Activated T-helper 17 cell treated with anti-CD3 and anti-CD28 coated beads, Interleukin-2, amount 50 U/mL, for 72 hours (primary cell): ENCODE measurements at regions not wholly inside any gene's neighbourhood (a gene's known extent, or its start where the extent isn't known, plus 50 kb on each side); places are given as distances from the start of the nearest gene placed in this dataset.

Experiments
- ATAC-seq: fragments of 150-1000 bp; cut with Tn5 transposase; replicated peaks from 2 replicates; pipeline ENCODE4 v1.10.0; 2021; ENCODE audit warnings: mild to moderate bottlenecking, moderate library complexity
- H3K27ac Mint-ChIP-seq: one replicate; pipeline ENCODE4 v1.8.0; 2022; ENCODE audit warnings: mixed read lengths
- H3K27me3 Mint-ChIP-seq: one replicate; pipeline ENCODE4 v1.8.0; 2022; ENCODE audit warnings: mixed read lengths
- H3K36me3 Mint-ChIP-seq: one replicate; pipeline ENCODE4 v1.8.0; 2022; ENCODE audit warnings: low read depth, mild to moderate bottlenecking, mixed read lengths
- H3K4me1 Mint-ChIP-seq: one replicate; pipeline ENCODE4 v1.8.0; 2022; ENCODE audit warnings: mixed read lengths
- H3K4me3 Mint-ChIP-seq: one replicate; pipeline ENCODE4 v1.8.0; 2022; ENCODE audit warnings: mild to moderate bottlenecking, mixed read lengths
- H3K9me3 Mint-ChIP-seq: one replicate; pipeline ENCODE4 v1.8.0; 2022; ENCODE audit warnings: mixed read lengths

DNA sequence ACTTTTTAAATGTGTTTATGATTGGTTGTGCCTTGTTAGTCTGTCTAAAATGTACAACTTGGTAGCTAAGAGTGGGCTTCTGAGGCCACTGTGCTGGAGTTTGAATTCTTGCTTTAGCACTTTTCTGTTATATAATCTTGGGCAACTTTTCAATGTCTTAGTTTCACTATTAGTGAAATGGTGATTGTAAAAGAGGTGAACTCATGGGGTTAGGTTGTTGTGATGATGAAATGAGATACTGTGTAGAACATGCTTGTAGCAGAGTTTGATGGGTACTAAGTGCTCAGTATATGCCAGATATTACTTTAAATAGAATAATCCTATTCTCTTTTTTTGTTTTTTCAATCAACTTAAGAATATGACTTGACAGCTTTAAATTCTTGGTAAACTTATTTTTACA, 624.7 kb downstream of the CD109 start:
- Mint-ChIP-seq H3K27me3 (no peaks in the 10 kb centered on the region), H3K27ac (no peak overlapping the region), H3K9me3 (peaks cover 13% of the 10 kb centered on the region), H3K36me3 (no peaks in the 10 kb centered on the region), H3K4me3 (no peak overlapping the region), H3K4me1 (no peaks in the 10 kb centered on the region)
- no peak for ATAC-seq

DNA sequence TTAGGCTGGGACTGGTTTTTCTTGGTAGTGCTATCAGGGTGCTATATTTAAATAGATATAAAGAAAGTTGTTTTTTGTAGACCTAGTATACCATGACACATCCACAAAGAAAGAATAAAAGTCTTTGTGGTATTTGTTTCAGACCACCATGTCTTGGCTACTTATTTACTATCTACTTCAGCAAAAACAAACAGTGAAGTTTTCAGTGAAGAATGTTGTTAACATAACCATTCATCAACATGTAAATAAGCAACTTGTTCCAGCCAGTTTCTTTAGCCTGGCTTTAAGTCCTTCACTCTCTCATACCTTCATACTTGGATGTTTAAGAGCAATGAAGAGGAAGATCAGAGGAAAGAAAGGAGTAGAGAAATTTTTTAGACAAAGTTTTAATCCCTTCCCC, 624.1 kb downstream of the CD109 start:
- no peak for ATAC-seq
- Mint-ChIP-seq H3K27me3 (no peaks in the 10 kb centered on the region), H3K36me3 (no peaks in the 10 kb centered on the region), H3K4me1 (no peaks in the 10 kb centered on the region), H3K9me3 (peaks cover 13% of the 10 kb centered on the region), H3K4me3 (no peak overlapping the region), H3K27ac (no peak overlapping the region)

DNA sequence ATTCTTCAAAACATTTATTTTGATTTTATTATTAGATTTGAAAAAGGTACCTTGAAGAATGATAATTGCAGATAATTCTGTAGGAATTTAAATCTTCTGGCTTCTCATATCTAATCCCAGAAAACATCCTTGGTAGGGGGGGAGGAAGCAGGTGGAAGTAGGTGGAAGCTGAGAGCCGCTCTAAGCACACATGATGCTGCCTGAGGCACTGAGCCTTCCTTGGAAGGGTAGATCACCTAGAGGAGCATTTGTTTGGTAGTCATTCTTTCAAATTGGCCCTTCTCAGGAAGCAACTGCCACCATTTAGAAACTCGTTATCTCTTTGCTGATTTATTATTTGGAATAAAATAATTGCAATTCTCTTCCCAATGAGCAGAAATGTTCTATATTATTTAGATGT, 623.3 kb downstream of the CD109 start:
- peaks cover 13% of the 10 kb centered on the region for H3K9me3 Mint-ChIP-seq

DNA sequence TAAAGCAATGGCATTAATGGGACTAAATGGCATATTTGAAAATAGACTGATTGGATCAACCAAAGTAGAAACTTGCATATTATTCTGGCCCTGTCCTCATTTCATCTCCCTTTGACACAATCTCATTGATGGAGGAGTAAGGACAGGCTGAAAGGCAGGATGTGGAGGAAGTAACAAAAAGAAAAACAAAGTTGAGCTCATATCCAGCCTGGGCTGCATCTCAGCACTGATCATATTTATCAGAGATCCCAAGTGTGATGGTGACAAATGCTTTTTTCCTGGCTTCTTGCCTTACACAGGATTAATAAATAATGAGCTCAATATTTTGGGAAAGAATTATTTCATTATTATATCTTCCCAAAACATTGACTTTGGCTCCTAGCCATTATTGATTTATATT, 622.7 kb downstream of the CD109 start:
- Mint-ChIP-seq H3K4me1 (no peaks in the 10 kb centered on the region), H3K4me3 (no peak overlapping the region), H3K9me3 (peaks cover 13% of the 10 kb centered on the region)

More for the DNA sequence above, 623.3 kb downstream of the CD109 start:
- H3K27me3 Mint-ChIP-seq: no peaks in the 10 kb centered on the region
- no peaks in the 10 kb centered on the region for H3K4me1 Mint-ChIP-seq
- no peak overlapping the region for H3K27ac Mint-ChIP-seq
- no peaks in the 10 kb centered on the region for H3K36me3 Mint-ChIP-seq
- H3K4me3 Mint-ChIP-seq: no peak overlapping the region
- ATAC-seq: no peak

DNA sequence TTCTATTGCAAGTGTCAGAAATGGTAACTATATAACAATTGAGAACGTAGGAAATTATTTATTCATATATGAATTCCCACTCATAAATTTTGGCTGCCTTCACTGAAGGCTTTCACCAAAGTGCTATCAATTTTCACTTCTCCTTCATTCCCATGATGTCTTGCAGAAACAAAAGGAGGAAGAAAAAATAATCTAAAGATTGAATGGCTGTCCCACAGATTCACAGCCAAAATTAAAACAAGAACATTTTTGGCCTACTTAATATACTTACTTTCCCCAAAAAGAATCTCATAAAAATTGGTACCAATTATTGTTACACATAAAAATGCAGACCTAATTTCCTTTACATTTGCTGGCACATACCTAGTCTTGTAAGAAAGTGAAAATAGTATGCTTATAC, 616.1 kb downstream of the CD109 start:
- Mint-ChIP-seq H3K9me3 (peaks cover 11% of the 10 kb centered on the region), H3K27me3 (no peaks in the 10 kb centered on the region), H3K36me3 (no peaks in the 10 kb centered on the region), H3K27ac (no peak overlapping the region), H3K4me3 (no peak overlapping the region), H3K4me1 (no peaks in the 10 kb centered on the region)
- no peak for ATAC-seq

More for the DNA sequence above, 622.7 kb downstream of the CD109 start:
- H3K27ac Mint-ChIP-seq: no peak overlapping the region
- no peaks in the 10 kb centered on the region for H3K27me3 Mint-ChIP-seq
- ATAC-seq: no peak
- H3K36me3 Mint-ChIP-seq: no peaks in the 10 kb centered on the region

DNA sequence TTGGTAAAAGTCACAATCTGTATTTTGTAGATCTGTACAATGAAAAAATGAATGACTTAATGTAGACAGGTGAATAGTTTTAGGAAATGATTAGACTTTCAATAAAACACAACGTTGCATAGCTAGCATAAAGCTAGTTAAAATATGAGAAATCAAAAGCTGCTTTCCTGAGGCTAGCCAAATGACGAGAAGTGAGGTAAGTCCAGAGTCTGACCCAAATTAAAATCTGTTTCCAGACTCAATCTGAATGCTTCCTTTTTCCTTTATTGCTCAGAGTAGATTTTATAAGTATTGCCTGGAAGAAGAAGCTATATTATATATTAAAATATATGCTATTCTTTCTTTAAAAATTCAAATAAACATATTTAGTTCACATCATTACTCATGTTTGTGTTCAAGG, 615.4 kb downstream of the CD109 start:
- no peaks in the 10 kb centered on the region for H3K36me3 Mint-ChIP-seq
- no peak overlapping the region for H3K27ac Mint-ChIP-seq
- no peaks in the 10 kb centered on the region for H3K4me1 Mint-ChIP-seq
- H3K9me3 Mint-ChIP-seq: peaks cover 6% of the 10 kb centered on the region
- no peak overlapping the region for H3K4me3 Mint-ChIP-seq
- H3K27me3 Mint-ChIP-seq: no peaks in the 10 kb centered on the region
- ATAC-seq: no peak

DNA sequence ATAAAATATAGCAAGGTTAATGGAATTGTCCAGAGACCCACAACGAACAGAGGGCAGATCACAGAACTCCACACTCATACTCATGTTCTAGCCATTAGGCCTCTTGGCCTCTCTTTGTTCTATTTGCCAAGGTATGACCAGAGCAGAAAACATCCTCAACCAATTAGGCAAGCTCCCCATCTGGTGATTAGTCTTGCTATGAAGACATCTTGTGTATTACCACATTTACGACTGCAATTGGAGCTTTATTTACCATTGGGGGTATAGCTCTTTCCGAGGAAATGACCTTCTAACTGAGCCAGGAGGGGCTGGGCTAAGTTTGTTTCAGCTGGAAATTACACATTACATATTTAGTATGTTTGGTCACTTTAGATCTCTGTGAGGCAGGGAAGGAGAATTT, 593.9 kb downstream of the CD109 start:
- ATAC-seq: no peak
- H3K27me3 Mint-ChIP-seq: no peaks in the 10 kb centered on the region
- no peak overlapping the region for H3K4me3 Mint-ChIP-seq
- no peaks in the 10 kb centered on the region for H3K9me3 Mint-ChIP-seq
- H3K4me1 Mint-ChIP-seq: no peaks in the 10 kb centered on the region
- H3K36me3 Mint-ChIP-seq: no peaks in the 10 kb centered on the region
- H3K27ac Mint-ChIP-seq: no peak overlapping the region

DNA sequence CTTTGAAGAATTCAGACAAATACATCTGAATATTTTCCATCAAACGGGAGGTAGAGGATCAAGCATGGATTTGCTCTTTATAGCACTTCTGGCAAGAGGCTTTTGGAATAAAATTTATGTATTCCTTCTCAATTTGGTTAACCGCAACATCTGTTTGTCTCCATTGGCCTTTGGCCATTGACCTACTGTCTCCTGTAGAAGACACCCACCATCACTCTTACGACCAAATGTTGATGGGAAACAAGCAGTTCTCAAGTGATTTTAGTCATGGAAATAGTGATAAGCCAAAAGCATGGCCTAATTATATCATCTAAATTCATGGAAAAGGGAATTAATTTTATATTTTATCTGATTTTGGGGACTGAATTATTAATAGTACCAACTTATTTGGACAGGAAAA, 591.9 kb downstream of the CD109 start:
- ATAC-seq: no peak
- H3K9me3 Mint-ChIP-seq: no peaks in the 10 kb centered on the region
- H3K27me3 Mint-ChIP-seq: no peaks in the 10 kb centered on the region
- no peak overlapping the region for H3K4me3 Mint-ChIP-seq
- no peaks in the 10 kb centered on the region for H3K4me1 Mint-ChIP-seq
- H3K27ac Mint-ChIP-seq: no peak overlapping the region
- H3K36me3 Mint-ChIP-seq: no peaks in the 10 kb centered on the region

DNA sequence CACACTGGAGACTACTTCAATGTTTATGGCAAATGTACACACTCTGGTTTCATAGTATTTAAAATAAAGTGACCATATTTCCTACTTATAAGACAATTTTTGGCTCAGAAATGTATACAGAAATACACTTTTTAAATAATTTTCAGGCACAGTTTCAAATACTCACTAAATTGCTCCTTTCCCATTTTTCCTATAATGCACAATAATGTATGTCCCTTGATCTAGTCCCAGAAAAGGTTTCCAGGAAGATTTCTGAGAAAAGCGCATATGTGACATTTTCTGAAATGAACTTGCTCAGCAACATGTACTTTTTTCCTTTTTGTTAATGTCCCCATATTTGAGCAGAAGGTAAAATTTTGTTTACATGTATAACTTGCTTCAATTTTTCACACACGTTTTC, 591.4 kb downstream of the CD109 start:
- H3K36me3 Mint-ChIP-seq: no peaks in the 10 kb centered on the region
- no peaks in the 10 kb centered on the region for H3K4me1 Mint-ChIP-seq
- H3K27me3 Mint-ChIP-seq: no peaks in the 10 kb centered on the region
- no peaks in the 10 kb centered on the region for H3K9me3 Mint-ChIP-seq
- H3K27ac Mint-ChIP-seq: no peak overlapping the region
- no peak for ATAC-seq
- no peak overlapping the region for H3K4me3 Mint-ChIP-seq

DNA sequence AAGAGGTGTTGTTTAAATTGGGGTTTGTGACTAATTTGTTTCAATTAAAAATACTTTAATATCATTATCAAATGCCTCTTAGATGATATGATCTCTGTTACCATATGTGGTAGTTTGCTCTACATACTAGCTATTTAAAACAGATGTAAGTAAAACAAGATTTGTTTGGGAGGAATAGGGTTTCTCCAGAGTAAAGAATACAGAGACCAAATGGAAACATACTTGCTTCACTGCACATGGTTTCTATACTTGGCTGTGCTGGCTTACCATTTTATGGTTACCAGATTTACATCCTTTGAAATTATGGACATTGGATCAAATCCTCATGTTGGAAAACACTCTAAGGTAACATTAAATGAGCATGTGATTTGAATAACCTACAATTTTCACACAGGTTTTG, 588.3 kb downstream of the CD109 start:
- ATAC-seq: no peak
- H3K4me1 Mint-ChIP-seq: no peaks in the 10 kb centered on the region
- no peak overlapping the region for H3K27ac Mint-ChIP-seq
- H3K27me3 Mint-ChIP-seq: no peaks in the 10 kb centered on the region
- H3K9me3 Mint-ChIP-seq: peaks cover 6% of the 10 kb centered on the region
- H3K4me3 Mint-ChIP-seq: no peak overlapping the region
- H3K36me3 Mint-ChIP-seq: no peaks in the 10 kb centered on the region

DNA sequence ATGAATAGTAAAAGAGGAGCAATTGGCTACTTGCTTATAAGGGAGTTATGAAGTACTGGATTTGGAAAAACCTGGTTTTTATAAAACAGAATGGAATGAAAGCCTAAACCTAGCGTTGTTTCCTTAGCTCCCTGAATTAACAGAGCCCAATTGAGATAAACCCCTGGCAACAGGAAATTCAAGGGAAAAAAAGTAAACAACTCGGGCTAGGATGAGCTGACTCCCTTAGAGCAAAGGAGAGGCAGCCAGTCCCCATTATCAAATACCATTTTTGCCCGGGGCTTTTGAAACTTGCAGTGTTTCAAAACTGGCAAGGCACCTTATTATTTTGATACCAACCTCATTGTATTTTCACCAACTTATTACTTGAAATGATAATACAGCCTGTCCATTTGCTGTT, 587.5 kb downstream of the CD109 start:
- H3K36me3 Mint-ChIP-seq: no peaks in the 10 kb centered on the region
- no peak overlapping the region for H3K27ac Mint-ChIP-seq
- H3K27me3 Mint-ChIP-seq: no peaks in the 10 kb centered on the region
- H3K9me3 Mint-ChIP-seq: peaks cover 6% of the 10 kb centered on the region
- H3K4me3 Mint-ChIP-seq: no peak overlapping the region
- ATAC-seq: no peak
- no peaks in the 10 kb centered on the region for H3K4me1 Mint-ChIP-seq

DNA sequence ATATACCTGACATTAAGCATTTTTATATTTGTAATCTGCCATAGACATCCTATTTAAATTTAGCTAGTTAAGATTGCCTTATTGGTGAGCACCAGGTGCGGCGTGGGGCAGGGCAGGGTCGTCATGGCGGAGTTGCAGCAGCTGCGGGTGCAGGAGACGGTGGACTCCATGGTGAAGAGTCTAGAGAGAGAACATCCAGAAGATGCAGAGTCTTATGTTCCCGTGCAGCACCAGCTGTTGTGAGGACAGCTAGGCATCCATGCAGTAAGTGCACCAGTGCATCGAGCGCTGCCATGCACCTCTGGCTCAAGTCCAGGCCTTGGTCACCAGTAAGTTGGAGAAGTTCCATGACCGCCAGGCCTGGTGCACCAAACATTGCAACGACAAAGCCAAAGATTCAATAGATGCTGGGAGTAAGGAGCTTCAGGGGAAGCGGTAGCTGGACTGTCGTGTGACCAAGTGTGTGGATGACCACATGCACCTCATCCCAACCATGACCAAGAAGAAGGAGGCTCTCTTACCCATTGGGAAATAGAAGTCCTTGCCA, 586.2 kb downstream of the CD109 start:
- Mint-ChIP-seq H3K4me3 (no peak overlapping the region), H3K27me3 (no peaks in the 10 kb centered on the region), H3K27ac (no peak overlapping the region), H3K9me3 (peaks cover 6% of the 10 kb centered on the region), H3K4me1 (no peaks in the 10 kb centered on the region), H3K36me3 (no peaks in the 10 kb centered on the region)
- no peak for ATAC-seq

DNA sequence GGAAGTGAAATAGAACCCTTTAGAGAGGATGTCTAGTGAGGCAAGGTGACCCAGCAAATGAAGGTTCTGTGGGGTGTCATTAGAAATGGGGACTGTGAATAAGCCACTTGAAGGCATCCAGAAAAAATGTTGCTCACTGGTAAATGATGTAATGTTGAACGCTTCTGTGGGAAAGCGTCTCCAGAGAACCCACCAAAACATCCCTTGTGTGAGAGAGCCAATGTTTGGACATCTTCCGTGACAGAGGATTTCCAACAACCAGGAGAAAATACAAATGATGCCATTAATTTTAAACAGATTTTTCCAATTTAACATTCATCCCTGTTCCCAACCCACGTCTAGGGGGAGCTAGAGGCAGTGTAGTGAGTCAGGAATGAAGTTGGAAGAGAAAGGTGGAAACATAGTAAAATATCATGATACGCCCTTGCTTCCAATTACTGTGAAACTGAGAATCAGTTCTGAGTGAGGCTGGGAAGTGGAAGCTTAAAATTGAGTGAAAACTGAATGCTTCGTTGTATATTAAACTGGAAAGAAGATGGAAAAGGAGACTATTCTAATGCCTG, 584.2 kb downstream of the CD109 start:
- Mint-ChIP-seq H3K9me3 (peaks cover 6% of the 10 kb centered on the region), H3K27me3 (no peaks in the 10 kb centered on the region), H3K4me3 (no peak overlapping the region), H3K27ac (no peak overlapping the region), H3K36me3 (no peaks in the 10 kb centered on the region), H3K4me1 (no peaks in the 10 kb centered on the region)
- ATAC-seq: no peak

DNA sequence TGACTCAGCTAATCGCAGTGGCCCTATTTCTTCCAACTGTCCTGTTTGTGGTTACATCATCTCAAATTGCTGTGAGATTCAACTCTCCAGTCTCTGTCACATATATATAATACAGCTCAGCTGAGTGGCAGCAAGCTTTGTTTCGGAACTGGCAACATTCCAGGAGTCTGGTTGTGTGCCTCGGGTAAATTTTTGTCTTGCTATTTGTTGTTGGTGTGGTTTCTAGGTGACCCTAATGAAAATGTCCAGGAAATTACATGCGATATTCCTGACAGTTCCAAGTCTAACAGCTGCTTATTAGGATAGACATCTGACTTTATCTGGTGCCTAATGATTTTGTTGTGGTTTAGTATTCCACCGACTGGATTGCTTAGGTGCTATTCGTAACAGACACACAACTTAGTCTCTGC, 581.8 kb downstream of the CD109 start:
- no peaks in the 10 kb centered on the region for H3K4me1 Mint-ChIP-seq
- peaks cover 10% of the 10 kb centered on the region for H3K9me3 Mint-ChIP-seq
- H3K4me3 Mint-ChIP-seq: no peak overlapping the region
- H3K36me3 Mint-ChIP-seq: no peaks in the 10 kb centered on the region
- H3K27ac Mint-ChIP-seq: no peak overlapping the region
- ATAC-seq: no peak
- no peaks in the 10 kb centered on the region for H3K27me3 Mint-ChIP-seq

DNA sequence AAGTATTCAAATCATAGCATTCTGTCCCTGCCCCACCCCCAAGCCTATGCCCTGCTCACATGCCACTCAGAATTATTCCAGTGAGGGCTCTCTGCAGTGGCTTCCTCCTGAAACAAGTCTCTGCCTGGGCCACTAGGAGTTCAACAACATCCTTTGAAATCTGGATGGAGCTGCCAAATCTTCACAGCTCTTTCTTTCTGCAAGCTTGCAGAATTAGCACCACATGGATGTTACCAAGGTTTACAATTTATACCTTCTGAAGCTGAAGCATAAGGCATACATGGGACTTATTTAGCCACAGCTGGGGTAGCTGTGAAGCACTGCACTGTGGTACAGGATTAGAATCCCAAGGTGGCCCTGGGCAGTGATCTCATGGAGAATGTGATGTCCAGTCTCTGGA, 577.5 kb downstream of the CD109 start:
- H3K27me3 Mint-ChIP-seq: no peaks in the 10 kb centered on the region
- H3K36me3 Mint-ChIP-seq: no peaks in the 10 kb centered on the region
- ATAC-seq: no peak
- H3K4me1 Mint-ChIP-seq: no peaks in the 10 kb centered on the region
- no peak overlapping the region for H3K4me3 Mint-ChIP-seq
- H3K9me3 Mint-ChIP-seq: peaks cover 10% of the 10 kb centered on the region
- H3K27ac Mint-ChIP-seq: no peak overlapping the region

DNA sequence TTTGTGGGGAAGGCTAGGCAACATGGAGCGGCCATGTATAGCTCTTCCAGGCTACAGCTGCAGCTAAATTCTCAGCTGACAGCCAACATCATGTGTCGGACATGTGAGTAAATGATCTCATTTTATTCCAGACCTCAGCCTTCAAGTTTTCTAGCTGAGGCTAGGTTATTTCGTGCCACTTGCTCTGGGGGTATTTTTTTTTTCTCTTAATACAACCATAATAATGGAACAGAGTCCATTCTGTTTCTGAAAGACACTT, 573.5 kb downstream of the CD109 start:
- Mint-ChIP-seq H3K4me1 (no peaks in the 10 kb centered on the region), H3K9me3 (peaks cover 15% of the 10 kb centered on the region), H3K4me3 (no peak overlapping the region), H3K27me3 (no peaks in the 10 kb centered on the region), H3K36me3 (no peaks in the 10 kb centered on the region), H3K27ac (no peak overlapping the region)
- no peak for ATAC-seq
